ENCODE measurements at regions not wholly inside any gene's neighbourhood (a gene's known extent, or its start where the extent isn't known, plus 50 kb on each side); places are given as distances from the start of the nearest gene placed in this dataset.

DNA sequence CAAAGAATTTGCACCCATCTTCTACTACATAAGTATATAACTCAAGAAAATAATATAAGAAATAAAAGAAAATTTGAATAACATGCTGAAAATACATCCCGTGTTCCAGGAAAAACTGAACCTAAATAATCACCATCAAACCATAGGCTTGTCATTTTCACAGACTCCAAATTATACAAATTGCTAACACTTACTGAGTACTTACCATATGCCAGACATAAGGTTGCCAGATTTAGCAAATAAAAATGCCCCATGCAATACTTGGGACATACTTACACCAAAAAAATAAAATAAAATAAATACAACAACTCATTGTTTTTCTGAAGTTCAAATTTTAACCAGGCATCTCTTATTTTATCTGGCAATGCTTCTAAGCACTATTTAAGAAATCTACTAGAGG is 760.4 kb upstream of the SEMA6D start:
- TF ChIP-seq, protein P1, sequence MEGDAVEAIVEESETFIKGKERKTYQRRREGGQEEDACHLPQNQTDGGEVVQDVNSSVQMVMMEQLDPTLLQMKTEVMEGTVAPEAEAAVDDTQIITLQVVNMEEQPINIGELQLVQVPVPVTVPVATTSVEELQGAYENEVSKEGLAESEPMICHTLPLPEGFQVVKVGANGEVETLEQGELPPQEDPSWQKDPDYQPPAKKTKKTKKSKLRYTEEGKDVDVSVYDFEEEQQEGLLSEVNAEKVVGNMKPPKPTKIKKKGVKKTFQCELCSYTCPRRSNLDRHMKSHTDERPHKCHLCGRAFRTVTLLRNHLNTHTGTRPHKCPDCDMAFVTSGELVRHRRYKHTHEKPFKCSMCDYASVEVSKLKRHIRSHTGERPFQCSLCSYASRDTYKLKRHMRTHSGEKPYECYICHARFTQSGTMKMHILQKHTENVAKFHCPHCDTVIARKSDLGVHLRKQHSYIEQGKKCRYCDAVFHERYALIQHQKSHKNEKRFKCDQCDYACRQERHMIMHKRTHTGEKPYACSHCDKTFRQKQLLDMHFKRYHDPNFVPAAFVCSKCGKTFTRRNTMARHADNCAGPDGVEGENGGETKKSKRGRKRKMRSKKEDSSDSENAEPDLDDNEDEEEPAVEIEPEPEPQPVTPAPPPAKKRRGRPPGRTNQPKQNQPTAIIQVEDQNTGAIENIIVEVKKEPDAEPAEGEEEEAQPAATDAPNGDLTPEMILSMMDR (conservative IDR thresholded peaks at IDR 0.05): no peak
- no peak overlapping the region for H2BK20ac ChIP-seq (ENCODE audit: low read depth, low read length, poor library complexity, severe bottlenecking)
- H4K8ac ChIP-seq (replicated peaks; ENCODE audit: insufficient read length, low read depth, low read length): no peak overlapping the region
- H2AFZ ChIP-seq (ENCODE audit: low read length): no peak overlapping the region
- no peaks in the 10 kb centered on the region for H3K27me3 Mint-ChIP-seq (ENCODE audit: low read depth)
- no peaks in the 10 kb centered on the region for H3K27me3 ChIP-seq (ENCODE audit: insufficient read depth, low read length)
- no peak overlapping the region for H3K27ac Mint-ChIP-seq
- DNase-seq: no peak
- no peak overlapping the region for H3K56ac ChIP-seq (ENCODE audit: insufficient read length, low read depth, low read length)
- no CpG with 5 or more reads among the region's 1 CpG for WGBS (ENCODE audit: extremely low coverage, insufficient read length, low lambda C conversion rate)
- no peak overlapping the region for H4K91ac ChIP-seq (ENCODE audit: insufficient read length, low read depth, low read length)
- no peak overlapping the region for H3K27ac ChIP-seq (ENCODE audit: insufficient read length, low read depth, low read length)
- no peak overlapping the region for H3K23ac ChIP-seq (ENCODE audit: insufficient read length, low read depth, low read length)
- H3K79me2 ChIP-seq (ENCODE audit: insufficient read depth, low read length): no peaks in the 10 kb centered on the region
- H3K23me2 ChIP-seq (ENCODE audit: insufficient read length, low read depth, low read length, poor library complexity, severe bottlenecking): no peaks in the 10 kb centered on the region
- no peaks in the 10 kb centered on the region for H3K9me3 Mint-ChIP-seq
- H4K20me1 ChIP-seq (ENCODE audit: control insufficient read depth, insufficient read depth, insufficient read length): no peaks in the 10 kb centered on the region
- H2BK5ac ChIP-seq (ENCODE audit: insufficient read length, low read length): no peak overlapping the region
- no peak overlapping the region for H2BK12ac ChIP-seq (ENCODE audit: insufficient read length, low read depth, low read length)
- H3K4me2 ChIP-seq (ENCODE audit: insufficient read depth, insufficient read length, low read length): no peak overlapping the region
- no peaks in the 10 kb centered on the region for H3K9me3 ChIP-seq (ENCODE audit: control insufficient read depth, low read depth, low read length)
- no peak overlapping the region for H3T11ph ChIP-seq (ENCODE audit: low read length)
- H2BK15ac ChIP-seq (ENCODE audit: low read depth, low read length): no peak overlapping the region
- H3K18ac ChIP-seq (ENCODE audit: insufficient read length, low read depth, low read length): no peak overlapping the region
- no peak overlapping the region for H2AK5ac ChIP-seq (ENCODE audit: insufficient read length, low read length)
- no peak overlapping the region for H3K9ac ChIP-seq (ENCODE audit: extremely low read depth, insufficient read length, low read length)
- H3K4me1 ChIP-seq (ENCODE audit: insufficient read depth, low read length): no peaks in the 10 kb centered on the region; the same call in 1 of the 2 replicates
- no peak overlapping the region for H3K4ac ChIP-seq (ENCODE audit: low read depth, low read length)
- H3K4me1 Mint-ChIP-seq: peaks cover 3 to 5% of the 10 kb centered on the region in 2 experiments; a peak in 2 of 4 replicates
- H3K14ac ChIP-seq (ENCODE audit: insufficient read depth, low read length): no peak overlapping the region
- H2BK120ac ChIP-seq (ENCODE audit: low read depth, low read length, poor library complexity, severe bottlenecking): no peak overlapping the region
- no peak overlapping the region for H3K4me3 Mint-ChIP-seq
- no peaks in the 10 kb centered on the region for H3K79me1 ChIP-seq (ENCODE audit: insufficient read depth, low read depth, low read length, poor library complexity, severe bottlenecking)
- no peaks in the 10 kb centered on the region; a peak in 1 of 7 replicates for H3K36me3 Mint-ChIP-seq (ENCODE audit: insufficient read depth in 1 of 3, low read depth in 3 of 3)
- no peak overlapping the region for H4K5ac ChIP-seq (ENCODE audit: insufficient read length, low read depth, low read length)

Data from H9 (cell line).